Islet of Langerhans (tissue), 1 donor: ENCODE measurements at regions not wholly inside any gene's neighbourhood (a gene's known extent, or its start where the extent isn't known, plus 50 kb on each side); places are given as distances from the start of the nearest gene placed in this dataset.
"Not testable (repeated sequence)": the region's sequence is repeated elsewhere in the genome, so short reads cannot be mapped to it uniquely, and the experiment has no call there.

Source experiments
- FAIRE-seq: peaks from one replicate; lab custom pipeline; 2011; peaks lifted over from hg19 to GRCh38; lab: Jason Lieb, UNC

DNA sequence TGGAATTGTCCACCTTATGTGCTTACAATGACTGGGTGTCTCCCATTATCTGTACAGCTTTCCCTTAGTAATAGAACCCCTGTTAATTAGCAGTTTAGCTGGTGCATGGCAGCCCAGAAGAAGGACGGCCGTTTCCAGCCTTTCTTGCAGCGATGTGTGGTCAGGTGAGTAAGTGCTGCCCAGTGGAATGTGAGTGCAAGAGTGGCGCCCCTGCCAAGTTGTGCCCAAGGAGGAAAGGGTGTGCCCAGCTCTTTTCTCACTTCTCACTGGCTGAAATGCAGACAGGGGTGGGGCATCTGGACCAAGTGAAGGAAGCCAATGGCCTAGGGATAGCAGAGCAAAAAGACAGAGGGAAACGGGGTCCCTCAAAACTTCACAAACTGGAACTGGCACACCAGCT is 296.8 kb downstream of the PREX1 start:
- FAIRE-seq = no peak

DNA sequence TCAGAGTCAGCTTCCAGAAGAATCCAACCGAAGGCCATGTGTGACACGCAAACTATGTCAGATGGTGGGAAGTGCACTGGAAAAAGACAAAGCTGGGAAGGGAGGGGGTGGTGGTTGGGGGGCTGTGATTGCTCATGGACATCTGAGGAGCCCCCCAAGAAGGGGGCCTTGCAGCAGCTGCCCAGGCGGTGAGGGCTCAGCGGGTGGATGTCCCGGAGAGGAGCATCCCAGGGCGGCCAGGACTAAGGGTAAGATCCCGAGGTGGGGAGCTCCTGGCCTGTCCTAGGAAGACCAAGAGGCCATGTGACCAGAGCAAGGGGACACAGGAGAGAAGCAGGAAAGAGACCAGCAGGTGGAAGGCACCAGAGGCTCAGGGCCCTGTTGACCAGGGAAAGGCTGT is 299.5 kb downstream of the PREX1 start:
- FAIRE-seq = no peak

DNA sequence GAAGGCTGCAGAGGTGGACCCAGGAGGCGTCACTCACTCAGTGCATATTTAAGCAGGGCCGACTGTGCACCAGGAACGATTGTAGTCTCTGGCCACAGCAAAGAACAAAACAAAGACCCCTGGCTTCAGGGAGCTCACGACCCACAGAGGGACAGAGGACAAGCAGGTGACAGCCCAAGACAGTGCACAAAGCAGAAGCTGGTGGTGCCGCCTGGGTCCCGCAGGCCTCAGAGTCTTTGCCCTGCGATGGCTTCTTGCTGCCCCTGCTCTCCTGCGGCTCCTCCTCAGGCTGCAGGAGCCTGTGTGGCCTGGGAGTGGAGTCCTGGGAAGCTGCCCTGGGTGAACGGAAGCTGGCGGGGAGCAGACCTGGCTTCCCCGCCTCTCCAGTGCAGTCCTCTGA is 300.0 kb downstream of the PREX1 start:
- FAIRE-seq = no peak

DNA sequence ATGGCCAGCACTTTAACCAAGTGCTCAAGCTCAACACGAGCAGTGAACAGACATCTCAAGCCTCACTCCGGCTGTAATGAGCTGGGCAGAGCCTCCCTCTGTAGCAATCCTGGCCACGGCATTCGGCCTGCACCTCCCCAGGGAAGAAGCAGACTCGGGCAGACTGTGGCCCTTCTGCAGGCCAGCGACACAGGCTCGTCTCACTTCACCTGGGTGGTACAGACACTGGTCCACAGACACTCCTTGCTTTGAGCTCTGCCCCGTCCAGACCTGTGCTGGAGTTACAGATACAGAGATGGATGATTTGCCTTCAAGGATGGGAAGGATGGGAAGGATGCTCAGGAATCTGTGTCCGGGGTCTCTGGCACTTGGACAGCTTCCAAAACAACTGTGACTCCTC is 300.9 kb downstream of the PREX1 start:
- FAIRE-seq = no peak

DNA sequence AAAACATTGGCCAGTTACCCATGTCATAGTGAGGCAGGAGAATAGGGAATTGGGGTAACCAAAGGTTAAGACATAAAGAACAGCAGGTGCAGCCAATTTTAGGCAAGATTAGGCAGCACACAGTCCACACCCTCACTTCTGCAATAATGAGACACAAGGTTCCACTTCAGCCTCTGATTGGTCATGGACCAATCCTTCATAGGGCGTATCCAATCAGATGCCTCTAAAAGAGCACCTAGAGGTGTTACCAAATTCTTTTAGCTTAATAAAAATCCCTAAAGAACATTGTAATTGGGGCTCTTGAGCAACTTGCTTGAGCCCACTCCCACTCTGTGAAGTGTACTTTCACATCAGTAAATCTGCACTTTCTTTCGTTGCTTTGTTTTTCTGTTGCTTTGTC is 302.4 kb downstream of the PREX1 start:
- no peak for FAIRE-seq

DNA sequence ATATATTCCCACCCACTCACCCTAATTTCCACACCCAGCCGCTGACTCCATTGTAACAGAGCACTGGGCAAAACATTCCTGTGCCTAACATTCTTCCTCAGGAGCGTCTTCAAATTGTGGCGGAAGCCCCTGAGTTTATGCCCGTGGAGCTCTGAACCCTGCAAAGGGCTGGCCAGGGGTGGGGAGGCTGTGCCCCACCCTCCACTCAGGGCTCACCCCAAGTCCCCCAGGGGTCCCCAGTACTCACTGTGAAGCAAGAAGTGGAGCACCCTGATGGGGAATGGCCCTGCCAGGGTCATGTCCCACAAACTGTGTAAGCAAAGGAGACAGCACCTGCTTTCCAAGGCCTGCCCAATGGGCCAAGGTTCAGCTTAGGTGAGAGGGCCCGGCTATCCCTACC is 303.2 kb downstream of the PREX1 start:
- no peak for FAIRE-seq

DNA sequence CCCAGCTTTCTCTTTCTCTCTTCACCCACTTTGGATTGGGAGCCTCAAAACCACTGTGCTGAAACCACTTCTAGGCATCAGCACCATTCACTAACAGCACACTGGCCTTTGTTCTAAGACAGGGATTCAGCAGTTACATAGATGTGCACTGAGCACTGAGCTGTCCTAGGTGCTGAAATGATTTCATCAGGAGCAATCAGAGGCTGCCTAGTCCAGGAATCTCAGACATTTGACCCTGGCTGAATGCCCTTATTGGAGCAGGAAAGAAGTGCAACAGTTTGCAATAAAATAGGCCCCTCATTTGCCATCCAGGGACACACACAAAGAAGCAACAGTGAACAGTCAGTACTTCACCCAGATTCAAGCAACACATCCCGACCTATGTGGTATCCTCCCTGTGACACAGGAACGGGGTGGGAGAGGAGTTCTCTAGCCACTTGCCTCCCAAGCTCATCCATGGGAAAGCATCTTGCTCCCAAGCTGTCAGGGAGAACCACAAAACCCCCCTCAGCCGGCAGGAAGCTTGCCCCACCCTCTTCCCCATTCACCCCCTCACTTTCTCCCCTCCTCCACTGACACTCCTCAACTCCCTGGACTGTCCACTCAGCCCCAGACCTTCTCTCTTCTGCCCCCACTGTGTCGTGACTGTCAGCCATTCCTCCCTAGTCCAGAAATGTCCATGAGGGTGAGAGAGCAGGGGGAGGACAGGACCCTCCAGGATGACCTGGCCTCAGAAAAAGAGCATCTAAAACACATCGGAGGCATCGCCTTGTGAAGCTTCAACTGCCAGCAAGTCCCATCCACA is 304.4 kb downstream of the PREX1 start:
- FAIRE-seq = no peak

DNA sequence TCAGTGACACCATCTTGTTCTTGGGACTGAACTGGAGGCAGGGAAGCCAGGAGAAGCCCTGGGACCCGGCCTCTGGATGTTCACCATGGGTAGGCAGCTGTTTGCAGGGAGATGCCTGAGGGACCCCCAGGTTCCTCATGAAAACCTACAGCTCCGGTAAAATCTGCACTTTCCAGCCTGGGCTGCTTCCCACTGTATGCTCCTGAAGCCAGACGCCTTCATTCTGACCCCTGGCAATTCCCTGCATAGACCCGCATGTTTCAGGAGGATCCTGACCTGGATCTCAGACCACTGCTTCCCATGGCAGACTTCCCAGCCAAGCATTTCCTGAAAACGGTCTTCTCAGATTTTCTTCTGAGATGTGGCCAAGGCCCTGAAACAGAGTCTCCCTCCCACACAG is 306.7 kb downstream of the PREX1 start:
- no peak for FAIRE-seq

DNA sequence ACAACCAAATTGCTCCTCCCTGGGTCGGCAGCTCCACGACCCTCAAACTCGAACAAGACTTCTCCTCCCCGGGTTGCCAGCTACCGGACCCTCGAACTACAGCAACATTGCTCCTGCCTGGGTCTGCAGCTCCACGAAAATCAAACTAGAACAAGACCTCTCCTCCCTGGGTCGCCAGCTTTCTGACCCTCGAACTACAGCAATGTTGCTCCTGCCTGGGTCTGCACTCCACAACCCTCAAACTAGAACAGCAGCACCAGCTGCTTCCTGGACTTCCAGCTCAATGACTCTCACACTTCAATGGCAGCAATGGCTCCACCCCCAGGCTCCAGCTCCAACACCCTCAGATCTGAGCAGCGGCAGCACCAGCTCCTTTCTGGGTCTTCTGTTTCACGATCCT is 311.6 kb downstream of the PREX1 start:
- FAIRE-seq = not testable (repeated sequence)

DNA sequence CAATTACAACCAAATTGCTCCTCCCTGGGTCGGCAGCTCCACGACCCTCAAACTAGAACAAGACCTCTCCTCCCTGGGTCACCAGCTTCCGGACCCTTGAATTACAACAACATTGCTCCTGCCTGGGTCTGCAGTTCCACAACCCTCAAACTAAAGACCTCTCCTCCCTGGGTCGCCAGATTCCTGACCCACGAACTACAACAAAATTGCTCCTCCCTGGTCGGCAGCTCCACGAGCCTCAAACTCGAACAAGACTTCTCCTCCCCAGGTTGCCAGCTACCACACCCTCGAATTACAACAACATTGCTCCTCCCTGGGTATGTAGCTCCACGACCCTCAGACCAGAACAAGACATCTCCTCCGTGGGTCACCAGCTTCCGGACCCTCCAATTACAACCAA is 313.2 kb downstream of the PREX1 start:
- not testable (repeated sequence) for FAIRE-seq

DNA sequence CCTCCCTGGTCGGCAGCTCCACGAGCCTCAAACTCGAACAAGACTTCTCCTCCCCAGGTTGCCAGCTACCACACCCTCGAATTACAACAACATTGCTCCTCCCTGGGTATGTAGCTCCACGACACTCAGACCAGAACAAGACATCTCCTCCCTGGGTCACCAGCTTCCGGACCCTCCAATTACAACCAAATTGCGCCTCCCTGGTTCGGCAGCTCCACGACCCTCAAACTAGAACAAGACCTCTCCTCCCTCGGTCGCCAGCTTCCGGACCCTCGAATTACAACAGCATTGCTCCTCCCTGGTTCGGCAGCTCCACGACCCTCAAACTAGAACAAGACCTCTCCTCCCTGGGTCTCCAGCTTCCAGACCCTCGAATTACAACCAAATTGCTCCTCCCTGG is 315.3 kb downstream of the PREX1 start:
- not testable (repeated sequence) for FAIRE-seq

DNA sequence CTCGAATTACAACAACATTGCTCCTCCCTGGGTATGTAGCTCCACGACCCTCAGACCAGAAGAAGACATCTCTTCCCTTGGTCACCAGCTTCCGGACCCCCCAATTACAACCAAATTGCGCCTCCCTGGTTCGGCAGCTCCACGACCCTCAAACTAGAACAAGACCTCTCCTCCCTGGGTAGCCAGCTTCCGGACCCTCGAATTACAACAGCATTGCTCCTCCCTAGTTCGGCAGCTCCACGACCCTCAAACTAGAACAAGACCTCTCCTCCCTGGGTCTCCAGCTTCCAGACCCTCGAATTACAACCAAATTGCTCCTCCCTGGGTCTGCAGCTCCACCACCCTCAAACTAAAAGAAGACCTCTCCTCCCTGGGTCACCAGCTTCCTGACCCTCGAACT is 322.7 kb downstream of the PREX1 start:
- not testable (repeated sequence) for FAIRE-seq

DNA sequence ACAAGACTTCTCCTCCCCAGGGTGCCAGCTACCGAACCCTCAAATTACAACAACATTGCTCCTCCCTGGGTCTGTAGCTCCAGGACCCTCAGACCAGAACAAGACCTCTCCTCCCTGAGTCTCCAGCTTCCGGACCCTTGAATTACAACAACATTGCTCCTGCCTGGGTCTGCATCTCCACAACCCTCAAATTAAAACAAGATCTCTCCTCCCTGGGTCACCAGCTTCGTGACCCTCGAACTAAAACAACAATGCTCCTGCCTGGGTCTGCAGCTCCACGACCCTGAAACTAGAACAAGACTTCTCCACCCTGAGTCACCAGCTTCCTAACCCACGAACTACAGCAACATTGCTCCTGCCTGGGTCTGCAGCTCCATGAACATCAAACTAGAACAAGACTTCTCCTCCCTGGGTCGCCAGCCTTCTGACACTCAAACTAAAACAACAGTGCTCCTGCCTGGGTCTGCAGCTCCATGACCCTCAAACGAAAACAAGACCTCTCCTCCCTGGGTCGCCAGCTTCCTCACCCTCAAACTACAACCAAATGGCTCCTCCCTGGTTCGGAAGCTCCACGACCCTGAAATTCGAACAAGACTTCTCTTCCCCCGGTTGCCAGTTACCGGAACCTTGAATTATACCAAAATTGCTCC is 324.5 kb downstream of the PREX1 start:
- FAIRE-seq = no peak

DNA sequence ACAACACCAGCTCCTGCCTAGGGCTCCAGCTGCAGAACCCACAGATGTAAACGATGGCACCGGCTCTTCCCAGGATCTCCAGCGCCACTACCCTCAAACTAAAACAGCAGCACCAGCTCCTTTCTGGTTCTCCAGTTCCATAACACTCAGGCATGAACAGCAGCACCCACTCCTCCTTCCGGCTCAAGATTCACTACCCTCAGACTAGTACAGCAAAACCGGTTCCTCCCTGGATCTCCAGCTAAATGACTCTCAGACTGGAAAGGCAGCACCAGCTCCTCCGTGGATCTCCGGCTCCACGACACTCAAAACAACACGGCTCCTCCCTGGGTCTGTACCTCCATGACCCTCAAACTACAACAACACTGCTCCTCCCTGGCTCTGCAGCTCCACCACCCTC is 325.0 kb downstream of the PREX1 start:
- no peak for FAIRE-seq

DNA sequence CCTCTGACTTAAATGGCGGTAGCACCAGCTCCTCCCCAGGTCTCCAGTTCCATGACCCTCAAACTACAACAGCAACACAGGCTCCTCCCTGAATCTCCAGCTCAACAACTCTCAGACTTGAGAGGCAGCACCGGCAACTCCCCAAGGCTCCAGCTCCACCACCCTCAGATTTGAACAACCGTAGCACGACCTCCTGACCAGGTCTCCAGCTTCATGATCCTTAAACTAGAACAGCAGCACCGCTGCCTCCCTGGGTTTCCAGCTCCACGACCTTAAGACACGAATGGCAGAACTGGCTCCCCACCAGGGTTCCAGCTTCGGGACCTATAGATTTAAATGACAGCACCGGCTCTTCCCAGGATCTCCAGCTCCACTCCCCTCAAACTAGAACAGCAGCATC is 325.8 kb downstream of the PREX1 start:
- no peak for FAIRE-seq

DNA sequence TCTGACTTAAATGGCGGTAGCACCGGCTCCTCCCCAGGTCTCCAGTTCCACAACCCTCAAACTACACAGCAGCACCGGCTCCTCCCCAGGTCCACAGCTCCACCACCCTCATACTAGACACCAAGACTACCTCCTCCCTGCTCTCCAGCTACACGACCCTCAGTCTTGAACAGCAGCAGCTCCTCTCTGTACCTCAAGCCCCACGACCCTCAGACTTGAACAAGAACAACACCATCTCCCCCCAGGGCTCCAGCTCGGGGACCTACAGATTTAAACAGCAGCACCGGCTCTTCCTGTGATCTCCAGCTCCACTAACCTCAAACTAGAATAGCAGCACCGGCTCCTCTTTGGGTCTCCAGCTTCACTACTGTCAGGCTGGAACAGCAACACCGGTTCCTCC is 326.9 kb downstream of the PREX1 start:
- FAIRE-seq = not testable (repeated sequence)

DNA sequence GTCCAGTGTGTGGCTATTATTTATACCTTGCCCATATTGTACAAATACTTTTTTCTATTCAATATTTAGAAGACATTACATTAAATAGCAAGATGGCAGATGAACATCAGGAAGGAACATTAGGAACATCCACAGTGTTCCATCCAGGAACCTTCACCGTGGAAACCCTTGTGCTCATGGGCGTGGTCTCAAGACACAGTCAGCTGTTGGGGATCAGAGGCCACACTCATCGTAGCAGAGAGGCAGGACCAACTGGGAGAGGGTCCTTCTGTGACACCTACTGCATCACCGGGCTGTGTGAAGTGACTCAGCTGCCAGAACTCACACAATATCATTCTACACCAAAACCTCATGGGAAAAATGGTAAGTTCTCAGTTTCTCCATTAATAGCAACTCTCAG is 328.9 kb downstream of the PREX1 start:
- FAIRE-seq = not testable (repeated sequence)

DNA sequence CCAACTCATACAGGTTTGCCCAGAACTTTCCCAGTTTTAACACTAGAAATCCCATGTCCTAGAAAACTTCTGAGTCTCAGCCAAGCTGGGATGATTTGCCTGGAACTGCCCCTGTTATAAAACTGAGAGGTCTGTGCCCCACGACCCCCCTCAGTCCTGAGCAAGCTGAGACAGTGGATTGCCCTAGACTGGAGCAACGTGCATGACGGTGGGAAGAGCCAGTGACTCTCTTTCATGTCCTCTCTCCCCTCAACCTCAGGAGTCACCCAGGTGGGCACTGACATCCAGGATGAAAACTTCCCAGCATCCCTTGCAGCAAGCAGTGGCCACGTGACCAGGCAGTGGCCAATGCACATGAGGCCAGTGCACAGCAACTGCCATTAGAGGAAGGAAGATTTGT is 329.7 kb downstream of the PREX1 start:
- not testable (repeated sequence) for FAIRE-seq

DNA sequence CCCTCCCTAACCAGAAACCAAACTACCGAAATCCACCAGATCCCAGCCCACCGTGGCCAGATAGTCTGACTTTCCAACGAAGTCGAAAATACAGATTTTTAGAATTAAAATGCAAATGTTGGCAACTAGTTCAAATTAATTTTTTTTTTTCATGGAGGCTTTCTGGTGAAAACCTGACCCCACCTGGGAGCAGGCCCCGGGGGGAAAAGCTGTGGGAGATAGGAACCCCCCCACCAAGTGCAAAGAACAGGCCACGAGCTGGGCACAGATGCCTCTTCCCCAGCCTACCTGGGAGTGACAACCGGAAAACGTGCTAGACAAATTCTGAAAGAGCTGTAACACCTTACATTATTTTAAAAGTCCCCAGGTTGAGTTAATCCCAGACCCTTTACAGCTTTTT is 333.8 kb downstream of the PREX1 start:
- no peak for FAIRE-seq

DNA sequence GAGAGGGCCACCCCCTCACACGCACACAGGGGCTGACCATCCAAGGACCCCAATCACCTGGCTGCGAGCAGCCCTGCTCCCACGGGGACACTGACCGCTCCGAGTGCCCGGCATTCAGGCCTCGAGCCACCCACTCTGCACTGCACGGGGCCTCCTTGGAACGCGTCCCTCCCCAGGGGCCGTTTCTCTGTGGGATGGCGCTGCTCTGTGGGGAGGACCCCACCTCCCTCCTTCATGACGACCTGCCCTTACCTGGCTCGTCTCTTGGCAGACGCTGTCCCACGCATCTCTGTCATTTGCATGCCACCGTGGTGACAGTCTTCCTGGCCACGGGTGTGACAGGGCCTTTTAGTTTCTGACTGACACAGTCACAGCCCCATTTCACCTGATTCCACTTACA is 334.5 kb downstream of the PREX1 start:
- FAIRE-seq = not testable (repeated sequence)

DNA sequence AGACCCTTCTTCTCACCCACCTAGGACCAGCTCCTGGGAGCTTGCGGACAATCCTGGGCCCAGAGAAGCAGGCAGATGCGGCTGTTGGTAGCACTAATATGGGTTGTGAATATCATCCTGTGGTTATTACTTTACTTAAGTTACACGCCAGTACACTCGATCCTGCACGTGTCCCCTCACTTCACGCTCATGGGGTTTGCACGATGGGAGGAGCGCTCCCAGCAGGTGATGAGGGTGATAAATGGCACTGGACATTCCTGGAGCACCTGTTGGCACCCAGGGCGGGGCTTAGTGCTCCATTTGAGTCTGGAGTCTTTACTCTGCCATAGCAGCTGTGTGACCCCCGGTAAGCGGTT is 335.1 kb downstream of the PREX1 start:
- no peak for FAIRE-seq

DNA sequence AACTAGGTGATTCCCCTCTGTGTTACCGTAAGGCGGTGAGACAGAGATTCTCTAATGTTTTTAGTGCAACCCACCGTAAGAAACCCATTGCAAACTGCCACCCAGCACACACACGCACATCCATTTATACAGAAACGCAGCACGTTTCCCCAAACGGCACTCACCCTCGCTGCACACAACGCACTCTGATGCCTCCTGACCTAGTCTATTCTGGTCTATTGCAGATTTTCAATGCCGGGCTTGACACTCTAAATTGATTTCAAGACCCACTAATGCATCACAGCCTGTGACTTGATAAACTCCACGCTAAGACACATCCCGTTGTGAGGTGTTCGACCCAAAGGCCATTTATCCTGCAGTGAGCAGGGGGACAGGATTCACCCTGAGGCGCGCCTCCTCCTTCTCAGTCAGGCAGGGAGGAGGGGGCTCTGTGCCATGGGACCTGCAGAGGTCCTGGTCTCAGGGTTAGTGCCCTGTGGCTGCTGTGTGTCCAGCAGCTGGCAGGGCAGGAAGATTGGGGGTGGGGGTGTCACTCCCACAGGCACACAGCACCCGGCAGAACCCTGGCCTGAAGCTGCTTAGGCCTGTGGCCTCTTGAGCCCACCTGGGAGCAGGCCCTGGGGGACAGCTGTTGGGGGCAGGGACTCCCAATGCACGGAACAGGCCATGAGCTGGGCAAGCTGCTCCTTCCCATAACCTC is 335.6 kb downstream of the PREX1 start:
- FAIRE-seq = no peak
